GM19467 (cell line): ENCODE measurements at regions not wholly inside any gene's neighbourhood (a gene's known extent, or its start where the extent isn't known, plus 50 kb on each side); places are given as distances from the start of the nearest gene placed in this dataset.

Experiments
- ATAC-seq: cut with Tn5 transposase; IDR thresholded peaks from one replicate; pipeline ENCODE4 v1.9.1; 2021; ENCODE audit warnings: mild to moderate bottlenecking, moderate library complexity; ENCODE audit not compliant: unreplicated experiment

DNA sequence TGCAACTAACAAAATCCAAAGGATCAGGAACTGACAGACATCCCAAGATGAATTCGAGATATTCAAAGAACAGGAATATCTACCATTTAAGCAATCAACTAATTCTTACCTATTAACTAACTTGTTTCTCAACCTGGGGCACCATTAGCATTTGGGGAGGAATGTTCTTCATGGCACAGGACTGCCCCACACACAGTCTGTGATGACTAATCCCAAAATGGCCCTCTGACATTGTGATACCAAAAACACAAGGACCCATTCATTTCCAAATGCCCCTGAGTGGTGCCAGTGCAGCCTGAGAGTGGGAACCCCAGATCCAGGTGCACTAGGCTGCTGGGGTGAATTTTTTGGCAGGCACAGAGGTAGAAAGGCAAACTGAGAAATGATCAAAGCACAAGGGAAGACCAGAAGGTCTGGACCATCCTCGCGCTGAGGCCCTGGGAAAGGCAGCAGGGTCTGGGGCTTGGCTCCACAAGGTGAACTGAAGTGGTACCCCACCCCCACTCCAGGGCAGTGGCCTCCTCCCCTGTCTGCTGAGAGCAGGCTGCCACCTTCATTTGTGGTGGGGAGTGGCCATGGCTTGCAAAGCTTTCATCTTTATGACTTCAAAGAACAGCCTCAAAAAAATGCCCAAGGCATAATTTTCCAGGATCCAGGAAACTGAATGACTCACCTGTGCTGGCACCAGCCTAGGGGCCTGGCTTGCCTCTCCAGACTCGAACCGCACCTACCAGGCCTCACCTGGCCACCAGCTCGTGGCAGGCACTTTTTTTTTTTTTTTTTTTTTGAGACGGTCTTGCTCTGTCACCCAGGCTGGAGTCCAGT lies 122.4 kb downstream of the BCOR start:
- ATAC-seq: no peak

DNA sequence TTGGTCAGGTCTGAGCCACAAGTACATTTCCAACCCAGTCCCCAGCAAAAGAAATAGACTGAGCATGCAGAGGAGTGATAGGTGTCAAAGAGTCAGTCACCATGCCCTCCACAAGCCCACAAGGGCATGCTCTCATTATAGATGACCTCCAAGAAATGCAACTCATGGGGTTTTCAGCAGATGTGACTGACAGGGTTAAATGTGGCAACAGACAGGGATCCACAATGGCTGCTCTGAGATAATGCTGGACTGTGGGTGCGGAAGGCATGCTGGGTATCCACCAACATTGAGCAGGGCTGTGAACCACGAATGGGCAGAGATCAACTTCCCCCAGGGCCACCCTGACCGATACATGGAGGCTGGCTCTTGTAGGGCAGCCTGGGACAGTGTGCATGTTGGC lies 115.8 kb downstream of the BCOR start:
- ATAC-seq: no peak

DNA sequence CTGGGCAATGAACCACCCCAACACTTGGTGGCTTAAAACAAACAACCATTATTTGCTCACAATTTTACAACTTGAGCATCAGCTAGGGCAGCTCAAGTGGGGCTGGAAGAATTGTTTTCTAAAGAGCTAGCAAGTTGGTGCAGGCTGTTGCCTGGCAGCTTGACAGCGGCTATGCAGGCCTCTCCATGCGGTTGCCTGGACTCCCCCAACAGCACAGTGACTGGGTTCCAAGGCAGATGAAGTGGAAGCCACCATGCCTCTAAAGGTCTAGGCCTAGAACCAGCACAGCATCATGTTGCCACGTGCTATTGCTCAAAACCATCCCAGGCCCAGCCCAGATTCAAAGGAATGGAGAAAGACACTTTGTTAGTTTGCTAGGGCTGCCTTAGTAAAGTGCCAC lies 114.8 kb downstream of the BCOR start:
- ATAC-seq: no peak

DNA sequence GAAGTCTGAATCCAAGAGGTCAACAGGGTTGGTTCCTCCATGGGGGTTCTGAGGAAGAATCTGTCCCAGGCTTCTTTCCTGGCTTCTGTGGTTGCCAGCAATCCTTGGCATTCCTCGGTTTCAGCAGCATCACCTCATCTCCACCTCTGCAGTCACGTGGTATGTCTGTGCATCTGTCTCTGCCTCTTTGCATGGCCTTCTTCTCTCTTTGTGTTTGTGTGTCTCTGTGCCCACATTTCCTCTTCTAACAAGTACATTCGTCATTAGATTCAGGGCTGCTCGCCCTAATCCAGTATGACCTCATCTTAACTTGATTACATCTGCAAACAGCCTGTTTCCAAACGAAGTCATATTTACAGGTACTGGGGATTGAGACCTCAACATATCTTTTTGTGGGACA lies 114.0 kb downstream of the BCOR start:
- ATAC-seq: no peak

DNA sequence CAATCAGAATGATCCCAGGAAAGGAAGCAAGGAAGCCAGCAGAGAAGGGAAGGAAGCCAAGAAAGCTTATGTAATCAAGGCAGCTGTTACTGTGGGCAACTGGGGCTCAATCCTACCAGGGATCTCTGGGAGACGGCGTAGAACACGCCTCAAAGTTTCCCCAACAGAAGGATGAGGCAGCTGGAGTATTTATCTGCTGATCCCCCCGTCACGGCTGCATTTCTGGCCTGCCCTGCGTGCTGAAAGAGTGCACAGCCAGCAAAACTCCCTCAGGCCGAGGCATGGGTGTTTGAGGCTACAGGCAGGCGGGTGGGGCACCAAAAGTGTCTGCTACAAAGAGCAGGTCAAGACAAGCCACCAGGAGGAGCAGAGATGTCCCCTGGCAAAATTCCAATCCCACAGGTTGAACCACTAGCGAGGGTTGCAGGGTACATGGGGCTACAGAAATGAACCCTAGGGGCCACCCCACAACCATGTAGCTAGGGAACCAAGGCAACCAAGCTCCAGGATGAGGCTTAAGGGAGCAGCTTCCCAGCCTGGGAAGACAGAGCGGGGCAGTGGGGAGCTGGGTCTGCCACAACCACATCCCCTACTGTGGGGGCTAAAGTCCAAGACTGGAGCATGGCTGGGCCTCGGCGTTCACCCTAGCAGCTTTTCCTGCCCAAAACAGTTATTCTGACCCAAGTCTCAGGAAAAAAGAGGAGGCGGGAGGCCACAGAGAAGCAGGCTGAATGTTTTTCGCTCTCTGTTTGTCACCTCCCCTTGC lies 113.4 kb downstream of the BCOR start:
- no peak for ATAC-seq

DNA sequence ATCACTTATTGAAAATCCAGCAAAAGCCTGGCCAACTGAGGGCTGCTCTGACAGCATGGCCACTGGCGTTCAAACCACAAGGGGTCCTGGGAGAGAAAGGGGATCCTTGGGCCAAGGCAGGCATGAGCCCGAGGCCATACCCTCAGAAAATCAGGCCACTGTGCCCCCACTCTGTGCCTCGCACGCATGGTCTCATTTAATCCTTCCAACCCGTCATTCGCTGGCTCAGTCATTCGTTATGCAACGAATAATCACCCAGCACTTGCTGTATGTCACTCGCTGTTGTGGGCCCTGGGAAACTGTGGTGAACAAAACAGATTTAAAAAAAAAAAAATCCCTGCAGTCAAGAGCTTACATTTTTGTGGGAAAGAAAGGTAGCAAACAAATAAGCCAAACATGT lies 112.7 kb downstream of the BCOR start:
- no peak for ATAC-seq

DNA sequence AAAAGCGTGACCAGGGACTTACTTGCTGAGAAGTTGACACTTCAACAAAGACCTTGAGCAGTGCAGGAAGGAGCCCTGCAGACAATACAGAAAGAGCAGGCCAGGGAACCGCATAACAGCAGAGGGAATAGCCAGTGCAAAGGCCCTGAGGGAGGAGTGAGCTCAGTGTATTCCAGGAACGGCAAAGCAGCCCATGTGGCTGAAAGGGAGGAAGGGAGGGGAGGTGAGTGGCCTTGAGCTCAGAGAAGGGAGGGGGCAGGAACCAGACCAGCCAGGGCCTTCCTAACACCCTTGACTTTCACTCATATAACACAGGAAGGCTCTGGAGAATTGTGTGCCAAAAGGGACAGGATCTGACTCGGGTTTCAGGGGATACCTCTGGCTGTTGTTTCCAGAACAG lies 112.2 kb downstream of the BCOR start:
- no peak for ATAC-seq

DNA sequence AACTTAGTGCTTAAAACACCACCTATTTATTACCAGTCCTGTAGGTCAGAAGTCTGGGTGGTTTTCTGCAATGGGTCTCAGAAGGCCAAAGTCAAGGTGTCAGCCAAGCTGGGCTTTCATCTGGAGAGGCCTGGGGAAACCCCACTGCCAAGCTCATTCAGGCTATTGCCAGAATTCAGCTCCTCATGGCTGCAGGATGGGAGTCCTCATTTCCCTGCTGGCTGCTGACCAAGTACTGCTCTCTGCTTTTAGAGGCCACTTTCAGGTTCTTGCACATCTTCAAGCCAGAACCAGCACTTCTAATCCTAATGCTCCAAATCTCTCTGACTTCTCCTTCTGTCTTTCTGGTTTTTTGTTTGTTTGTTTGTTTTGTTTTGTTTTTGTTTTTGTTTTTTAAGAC lies 109.3 kb downstream of the BCOR start:
- no peak for ATAC-seq

DNA sequence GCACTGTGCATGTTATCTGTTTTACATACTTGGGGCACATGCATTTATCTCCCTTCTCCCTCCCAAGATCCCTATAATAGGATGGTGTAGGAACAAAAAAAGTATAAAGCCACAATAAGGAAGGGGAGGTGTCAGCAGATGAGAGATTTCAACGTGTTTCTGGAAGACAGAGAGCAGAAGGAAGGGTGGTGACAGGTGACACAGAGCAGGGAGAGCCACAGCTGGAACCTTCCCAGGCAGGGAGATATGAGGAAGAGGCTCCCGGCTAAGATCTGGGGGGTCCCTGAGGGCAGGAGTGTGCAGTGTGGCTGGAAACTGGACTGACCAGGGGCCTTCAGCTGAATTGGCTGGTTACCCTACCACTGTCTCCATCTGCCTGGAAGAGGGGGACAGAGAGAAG lies 107.4 kb downstream of the BCOR start:
- ATAC-seq: no peak

DNA sequence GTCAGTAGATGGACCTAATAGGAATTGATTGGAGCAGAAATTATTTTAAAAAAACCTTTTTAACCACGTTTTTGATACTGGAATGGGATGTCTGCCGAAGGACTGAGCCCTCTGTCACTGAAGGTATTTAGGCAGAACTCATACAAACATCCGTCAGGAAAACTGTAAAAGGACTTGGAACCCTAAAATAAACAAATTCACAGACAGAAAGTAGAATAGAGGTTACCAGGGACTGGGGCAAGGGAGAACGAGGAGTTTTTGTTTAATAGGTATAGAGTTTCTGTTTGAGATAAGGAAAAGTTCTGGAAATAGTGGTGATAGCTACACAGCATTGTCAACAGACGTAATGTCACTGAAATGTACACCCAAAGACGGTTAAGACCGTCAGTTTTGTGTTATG lies 105.5 kb downstream of the BCOR start:
- no peak for ATAC-seq

DNA sequence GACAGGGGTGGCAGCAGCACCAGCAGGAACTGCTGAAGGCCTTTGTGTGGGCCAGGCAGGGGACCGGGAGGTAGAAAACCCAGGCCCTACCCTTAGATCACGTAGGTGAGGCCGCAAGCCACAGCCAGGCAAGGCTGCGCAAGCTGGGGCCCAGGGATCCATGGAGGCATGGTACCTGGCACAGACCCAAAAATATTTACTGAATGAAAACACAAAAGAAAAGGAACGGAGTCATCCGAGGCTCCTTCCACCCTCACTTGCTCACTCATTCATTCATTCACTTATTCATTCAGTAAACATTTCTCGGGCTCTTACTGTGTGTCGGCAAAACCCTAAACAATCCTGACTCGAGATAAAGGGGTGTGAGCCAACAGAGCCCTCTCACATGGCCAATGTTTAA lies 102.3 kb downstream of the BCOR start:
- ATAC-seq: no peak

DNA sequence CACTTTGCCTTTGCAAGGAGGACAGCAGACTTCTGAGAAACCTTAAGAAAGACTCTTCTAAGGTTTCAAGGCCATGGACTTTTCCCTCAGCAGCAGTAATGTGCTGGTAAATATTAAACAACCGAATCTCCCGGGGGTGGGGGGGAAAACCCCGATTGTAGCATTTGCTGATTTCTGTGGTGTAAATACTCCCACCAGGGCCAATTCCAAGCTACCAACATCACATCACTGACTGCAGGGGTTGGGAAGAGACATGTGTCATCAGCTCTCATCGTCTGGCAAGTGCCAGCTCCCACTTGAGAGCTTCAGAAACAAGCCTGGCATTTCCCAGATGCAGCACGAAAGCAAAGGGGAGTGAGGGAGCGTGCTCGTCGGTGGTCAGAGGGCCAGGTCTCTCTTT lies 101.2 kb downstream of the BCOR start:
- no peak for ATAC-seq

DNA sequence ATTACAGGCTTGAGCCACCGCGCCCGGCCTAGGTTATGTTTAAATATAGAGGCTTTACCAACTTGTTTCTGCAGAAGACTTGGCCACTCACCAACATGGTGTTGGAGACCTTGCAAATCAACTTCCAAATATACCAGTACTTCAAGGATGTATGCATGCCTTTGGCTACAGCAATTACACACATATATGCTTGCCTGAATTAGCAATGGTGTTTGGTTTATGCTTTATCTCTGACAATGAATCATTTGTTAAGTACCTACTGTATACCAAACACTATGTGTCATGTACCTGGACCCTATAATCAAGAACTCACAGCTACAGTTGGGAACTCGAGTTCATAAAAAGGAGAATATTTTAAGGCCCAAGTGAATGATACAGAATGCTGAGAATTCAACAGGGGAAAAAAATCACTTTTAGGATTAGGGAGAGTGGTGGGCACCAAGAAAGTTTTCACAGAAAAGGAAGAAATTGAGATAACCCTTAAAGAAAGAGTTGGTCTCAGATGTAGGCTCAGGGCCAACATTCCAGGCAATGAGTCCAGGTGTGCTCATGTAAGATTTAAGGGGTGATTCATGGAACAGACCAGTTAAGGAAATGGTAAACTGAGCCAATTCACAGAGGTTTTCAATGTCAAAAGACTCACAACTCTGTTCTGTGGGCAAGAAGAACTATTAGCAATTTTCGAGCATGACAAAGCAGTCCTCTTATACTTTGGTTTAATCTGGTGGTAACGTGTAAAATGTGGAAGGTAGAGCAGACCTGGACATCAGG lies 98.9 kb downstream of the BCOR start:
- ATAC-seq: no peak
